Mucosa of descending colon (tissue), 3 donors: ENCODE measurements at regions not wholly inside any gene's neighbourhood (a gene's known extent, or its start where the extent isn't known, plus 50 kb on each side); places are given as distances from the start of the nearest gene placed in this dataset.

Experiments used
- ATAC-seq: fragments of 200-7000 bp; cut with Tn5 transposase; one replicate; pipeline ENCODE4 v1.9.1; 2020; ENCODE audit warnings: mild to moderate bottlenecking, moderate library complexity
- DNase-seq, 3 donors: peaks; one replicate each; pipeline ENCODE4 v3.0.0-alpha.2; 2020
- H3K36me3 ChIP-seq: fragments of 200-600 bp; one replicate; pipeline ENCODE4 v1.8.0; 2021; ENCODE audit warnings: low read depth, mild to moderate bottlenecking
- H3K4me1 ChIP-seq: fragments of 200-600 bp; one replicate; pipeline ENCODE4 v1.8.0; 2021; ENCODE audit warnings: low read depth, mild to moderate bottlenecking
- H3K4me3 ChIP-seq: fragments of 200-600 bp; one replicate; pipeline ENCODE4 v1.8.0; 2021; ENCODE audit warnings: mild to moderate bottlenecking
- H3K9me3 ChIP-seq: fragments of 200-600 bp; one replicate; pipeline ENCODE4 v1.8.0; 2021; ENCODE audit warnings: mild to moderate bottlenecking
- intact Hi-C, 2 donors: fragments of 100-400 bp; cut with DNase I in 1 of 2; cut with micrococcal nuclease in 1 of 2; formaldehyde crosslinking; loops; one replicate each; pipeline versions ENCODE4 v1.11.0 to v1.11.1; 2022; cut with DNase I, micrococcal nuclease
- TF ChIP-seq, protein P1 (sequence below): fragments of 200-600 bp; IDR thresholded peaks from one replicate; pipeline ENCODE4 v1.8.0; 2022; ENCODE audit warnings: antibody characterized with exemption, mild to moderate bottlenecking
- donor health status: DM: no; HTN: no; CAD: no; lungs with moderate emphysema.
- donor health status: DM: no; HTN: no; CAD: no.
- donor health status: DM: no; HTN: yes; CAD: no.

GRCh38 chr16:16798504-16798903, 419.6 kb downstream of the NPIPA7 start:
- intact Hi-C loops = no loop called here
- no peaks in the 10 kb centered on the region for H3K9me3 ChIP-seq
- H3K4me1 ChIP-seq = no peaks in the 10 kb centered on the region
- ATAC-seq = no peak
- H3K36me3 ChIP-seq = no peaks in the 10 kb centered on the region
- no peak overlapping the region for H3K4me3 ChIP-seq
- TF ChIP-seq, protein P1, sequence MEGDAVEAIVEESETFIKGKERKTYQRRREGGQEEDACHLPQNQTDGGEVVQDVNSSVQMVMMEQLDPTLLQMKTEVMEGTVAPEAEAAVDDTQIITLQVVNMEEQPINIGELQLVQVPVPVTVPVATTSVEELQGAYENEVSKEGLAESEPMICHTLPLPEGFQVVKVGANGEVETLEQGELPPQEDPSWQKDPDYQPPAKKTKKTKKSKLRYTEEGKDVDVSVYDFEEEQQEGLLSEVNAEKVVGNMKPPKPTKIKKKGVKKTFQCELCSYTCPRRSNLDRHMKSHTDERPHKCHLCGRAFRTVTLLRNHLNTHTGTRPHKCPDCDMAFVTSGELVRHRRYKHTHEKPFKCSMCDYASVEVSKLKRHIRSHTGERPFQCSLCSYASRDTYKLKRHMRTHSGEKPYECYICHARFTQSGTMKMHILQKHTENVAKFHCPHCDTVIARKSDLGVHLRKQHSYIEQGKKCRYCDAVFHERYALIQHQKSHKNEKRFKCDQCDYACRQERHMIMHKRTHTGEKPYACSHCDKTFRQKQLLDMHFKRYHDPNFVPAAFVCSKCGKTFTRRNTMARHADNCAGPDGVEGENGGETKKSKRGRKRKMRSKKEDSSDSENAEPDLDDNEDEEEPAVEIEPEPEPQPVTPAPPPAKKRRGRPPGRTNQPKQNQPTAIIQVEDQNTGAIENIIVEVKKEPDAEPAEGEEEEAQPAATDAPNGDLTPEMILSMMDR = no peak
- no peak for DNase-seq

- no peak for DNase-seq
- TF ChIP-seq, protein P1 = no peak
- ATAC-seq = no peak
- no peaks in the 10 kb centered on the region for H3K4me1 ChIP-seq
- no peak overlapping the region for H3K4me3 ChIP-seq
- no peaks in the 10 kb centered on the region for H3K9me3 ChIP-seq
- no peaks in the 10 kb centered on the region for H3K36me3 ChIP-seq
- intact Hi-C loops = no loop called here
These were observed 426.9 kb downstream of the NPIPA7 start for GRCh38 chr16:16805809-16806208.

DNA sequence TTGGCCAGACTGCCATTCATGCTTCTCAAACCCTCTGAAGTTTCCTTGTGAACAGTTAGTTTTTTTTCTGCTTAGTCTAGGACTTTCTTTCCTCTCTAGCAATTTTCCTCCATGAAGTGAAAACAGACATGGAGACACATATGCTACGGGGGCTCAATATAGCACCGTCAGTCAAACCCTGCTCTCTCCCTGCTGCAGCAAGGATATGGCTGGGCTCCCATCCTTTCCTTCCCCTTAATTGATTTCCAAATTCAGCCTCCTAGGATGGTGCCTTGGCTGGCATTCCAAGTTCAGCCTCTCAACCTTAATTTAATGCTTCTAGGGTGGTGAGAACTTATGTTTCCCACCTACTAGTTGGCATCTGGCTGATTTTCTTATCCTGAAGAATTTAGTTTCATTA, 436.7 kb downstream of the NPIPA7 start:
- DNase-seq (no peak), ATAC-seq (no peak)
- H3K4me1 ChIP-seq = no peaks in the 10 kb centered on the region
- TF ChIP-seq, protein P1 = no peak
- intact Hi-C loops = no loop called here
- no peaks in the 10 kb centered on the region for H3K36me3 ChIP-seq
- H3K4me3 ChIP-seq = no peak overlapping the region
- no peaks in the 10 kb centered on the region for H3K9me3 ChIP-seq

GRCh38 chr16:16817196-16817595, 438.3 kb downstream of the NPIPA7 start:
- DNase-seq (no peak), ATAC-seq (no peak)
- TF ChIP-seq, protein P1 = no peak
- intact Hi-C loops = no loop called here
- Histone ChIP-seq H3K9me3 (peaks cover 3% of the 10 kb centered on the region), H3K4me3 (no peak overlapping the region), H3K4me1 (no peaks in the 10 kb centered on the region), H3K36me3 (no peaks in the 10 kb centered on the region)

- peaks cover 3% of the 10 kb centered on the region for H3K9me3 ChIP-seq
- intact Hi-C loops = no loop called here
- no peak for DNase-seq
- TF ChIP-seq, protein P1 = no peak
- H3K36me3 ChIP-seq = no peaks in the 10 kb centered on the region
- no peak overlapping the region for H3K4me3 ChIP-seq
- no peaks in the 10 kb centered on the region for H3K4me1 ChIP-seq
- ATAC-seq = no peak
These were observed 442.3 kb downstream of the NPIPA7 start for GRCh38 chr16:16821261-16821660.

DNA sequence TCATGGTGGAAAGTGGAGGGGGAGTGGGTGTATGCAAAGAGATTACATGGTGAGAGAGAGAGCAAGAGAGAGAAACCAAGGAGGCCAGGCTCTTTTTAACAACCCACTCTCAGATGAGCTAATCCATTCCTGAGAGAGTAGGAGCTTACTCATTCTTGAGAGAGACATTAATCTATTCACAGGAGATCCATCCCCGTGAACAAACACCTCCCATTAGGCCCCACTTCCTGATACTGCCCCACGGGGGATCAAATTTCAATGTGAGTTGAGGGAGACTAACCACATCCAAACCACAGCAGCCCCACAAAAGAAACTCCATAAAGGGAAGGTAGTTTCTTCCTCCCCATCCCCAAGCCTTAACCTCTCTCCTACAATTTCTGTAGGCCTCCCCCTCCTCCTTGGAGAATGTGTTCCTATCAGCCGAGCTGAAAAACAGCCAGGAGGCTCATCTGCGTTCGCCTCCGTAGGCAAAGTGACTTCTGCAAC, 450.0 kb downstream of the NPIPA7 start:
- intact Hi-C loops = no loop called here
- no peak for ATAC-seq

More for the DNA sequence above, 450.0 kb downstream of the NPIPA7 start:
- no peaks in the 10 kb centered on the region for H3K4me1 ChIP-seq
- TF ChIP-seq, protein P1 = no peak
- H3K9me3 ChIP-seq = no peaks in the 10 kb centered on the region
- H3K4me3 ChIP-seq = no peak overlapping the region
- DNase-seq = no peak
- H3K36me3 ChIP-seq = no peaks in the 10 kb centered on the region
